HG03558 (cell line): ENCODE measurements at regions not wholly inside any gene's neighbourhood (a gene's known extent, or its start where the extent isn't known, plus 50 kb on each side); places are given as distances from the start of the nearest gene placed in this dataset.
"Not testable (repeated sequence)": the region's sequence is repeated elsewhere in the genome, so short reads cannot be mapped to it uniquely, and the experiment has no call there.

ENCODE experiments used
- ATAC-seq: cut with Tn5 transposase; IDR thresholded peaks from one replicate; pipeline ENCODE4 v1.9.1; 2021; ENCODE audit warnings: moderate number of reproducible peaks; ENCODE audit not compliant: unreplicated experiment; ENCODE audit errors: extremely low read depth

DNA sequence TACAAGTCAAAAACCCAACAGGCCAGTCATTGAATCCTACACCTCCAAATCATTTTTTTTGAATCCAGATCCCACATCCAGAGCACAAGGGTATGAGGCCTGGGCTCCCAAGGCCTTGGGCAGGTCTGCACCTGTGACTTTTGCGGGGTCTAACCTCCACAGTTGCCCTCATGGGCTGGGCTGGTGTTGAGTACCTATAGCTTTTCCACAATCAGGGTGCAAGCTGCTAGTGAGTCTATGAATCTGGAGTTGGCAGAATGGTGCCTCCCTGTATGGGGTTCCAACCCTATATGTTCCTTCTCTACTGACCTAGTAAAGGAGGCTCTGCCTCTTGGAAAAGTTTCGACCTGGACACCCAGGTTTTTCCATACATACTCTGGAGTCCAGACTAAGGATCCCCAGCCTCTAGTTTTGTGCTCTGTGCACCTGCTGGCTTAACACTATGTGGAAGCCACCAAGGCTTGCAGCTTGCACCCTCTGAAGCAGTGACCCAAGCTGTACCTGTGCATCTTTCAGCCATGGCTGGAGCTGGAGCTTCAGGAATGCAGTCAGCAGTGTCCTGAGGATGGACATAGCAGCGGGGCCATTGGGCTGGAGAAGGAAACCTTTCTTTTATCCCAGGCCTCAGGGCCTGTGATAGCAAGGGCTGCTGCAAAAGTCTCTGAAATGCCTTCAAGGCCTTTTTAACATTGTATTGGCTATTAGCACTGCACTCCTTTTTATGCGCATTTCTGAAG is 233.6 kb downstream of the CWH43 start:
- ATAC-seq: not testable (repeated sequence)

DNA sequence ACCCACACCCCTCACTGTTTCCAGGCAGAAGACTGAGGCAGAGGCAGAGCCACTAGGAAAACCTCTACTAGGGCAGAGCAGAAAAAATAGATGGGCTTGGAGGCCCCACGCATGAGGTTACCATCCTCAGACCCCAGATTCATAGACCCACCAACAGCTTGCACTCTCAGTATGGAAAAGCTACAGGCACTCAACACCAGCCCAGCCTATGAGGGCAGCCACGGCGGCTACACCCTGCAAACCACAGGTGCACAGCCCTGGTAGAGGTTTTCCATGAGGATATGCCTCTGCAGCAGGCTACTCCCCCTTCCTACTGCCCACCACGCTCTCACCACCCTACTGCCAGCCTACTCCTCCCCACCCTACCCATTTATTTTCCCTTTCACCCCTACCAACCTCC is 235.1 kb downstream of the CWH43 start:
- no peak for ATAC-seq

DNA sequence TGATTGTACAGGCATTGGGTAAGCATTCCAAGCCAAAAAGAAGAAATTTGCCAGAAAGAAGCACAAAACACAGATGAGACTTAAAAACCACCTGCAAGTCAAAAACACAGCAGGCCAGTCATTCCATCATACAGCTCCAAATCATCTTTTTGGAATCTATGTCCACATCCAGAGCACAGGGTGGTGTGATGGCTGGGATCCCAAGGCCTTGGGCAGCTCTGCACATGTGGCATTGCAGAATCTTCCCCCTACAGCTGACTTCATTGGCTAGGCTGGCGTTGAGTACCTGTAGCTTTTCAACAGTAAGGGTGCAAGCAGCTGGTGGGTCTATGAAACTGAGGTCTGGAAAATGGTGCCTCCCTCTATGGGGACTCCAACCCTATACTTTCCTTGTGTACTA is 236.7 kb downstream of the CWH43 start:
- not testable (repeated sequence) for ATAC-seq

DNA sequence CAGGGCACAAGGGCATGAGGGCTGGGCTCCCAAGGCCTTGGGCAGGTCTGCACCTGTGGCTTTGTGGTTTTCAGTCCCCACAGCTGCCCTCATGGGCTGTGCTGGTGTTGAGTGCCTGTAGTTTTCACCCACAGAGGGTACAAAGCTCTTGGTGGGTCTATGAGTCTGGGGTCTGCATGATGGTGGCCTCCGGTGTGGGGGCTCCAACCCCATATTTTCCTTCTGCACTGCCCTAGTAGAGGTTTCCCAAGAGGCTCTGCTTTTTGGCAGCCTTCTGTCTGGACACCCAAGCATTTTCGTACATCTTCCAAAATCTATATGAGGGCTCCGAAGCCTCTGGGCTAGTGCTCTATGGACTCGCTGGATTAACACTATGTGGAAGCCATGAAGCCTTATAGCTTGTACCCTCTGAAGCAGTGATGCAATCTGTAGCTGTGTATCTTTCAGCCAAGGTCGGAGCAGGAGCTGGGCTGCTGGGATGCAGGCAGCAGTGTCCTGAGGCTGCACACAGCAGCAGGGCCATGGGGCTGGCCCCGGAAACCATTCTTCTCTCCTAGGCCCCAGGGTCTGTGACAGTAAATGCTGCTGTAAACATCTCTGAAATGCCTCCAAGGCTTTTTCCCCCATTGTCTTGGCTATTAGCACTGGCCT is 240.3 kb downstream of the CWH43 start:
- not testable (repeated sequence) for ATAC-seq

DNA sequence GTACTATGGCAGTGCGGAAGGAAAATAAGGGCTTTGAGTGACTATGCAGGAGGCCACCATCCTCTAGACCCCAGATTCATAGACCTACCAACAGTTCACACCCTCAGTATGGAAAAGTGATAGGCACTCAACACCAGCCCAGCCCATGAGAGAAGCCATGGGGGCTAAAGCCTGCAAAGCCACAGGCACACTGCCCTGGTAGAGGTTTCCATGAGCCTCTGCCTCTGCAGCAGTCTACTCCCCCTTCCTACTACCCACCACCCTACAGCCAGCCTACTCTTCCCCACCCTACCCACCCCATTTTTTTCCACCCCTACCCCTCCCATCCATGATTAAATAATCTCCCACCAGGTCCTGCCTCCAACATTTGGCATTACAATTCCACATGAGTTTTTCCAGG is 241.9 kb downstream of the CWH43 start:
- not testable (repeated sequence) for ATAC-seq

DNA sequence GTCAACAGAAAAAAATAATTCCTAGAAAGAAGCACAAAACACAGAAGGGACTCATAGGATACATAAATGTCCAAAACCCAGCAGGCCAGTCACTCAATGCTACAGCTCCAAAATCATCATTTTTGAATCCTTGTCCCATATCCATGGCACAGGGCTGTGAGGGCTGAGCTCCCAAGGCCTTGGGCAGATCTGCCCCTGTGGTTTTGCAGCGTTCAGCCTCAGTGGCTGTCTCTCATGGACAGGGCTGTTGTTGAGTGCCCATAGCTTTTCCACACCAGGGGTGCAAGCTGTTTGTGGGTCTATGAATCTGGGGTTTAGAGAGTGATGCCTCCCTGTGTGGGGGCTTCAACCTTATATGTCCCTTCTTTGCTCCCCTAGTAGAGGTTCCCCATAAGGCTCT is 243.2 kb downstream of the CWH43 start:
- not testable (repeated sequence) for ATAC-seq

DNA sequence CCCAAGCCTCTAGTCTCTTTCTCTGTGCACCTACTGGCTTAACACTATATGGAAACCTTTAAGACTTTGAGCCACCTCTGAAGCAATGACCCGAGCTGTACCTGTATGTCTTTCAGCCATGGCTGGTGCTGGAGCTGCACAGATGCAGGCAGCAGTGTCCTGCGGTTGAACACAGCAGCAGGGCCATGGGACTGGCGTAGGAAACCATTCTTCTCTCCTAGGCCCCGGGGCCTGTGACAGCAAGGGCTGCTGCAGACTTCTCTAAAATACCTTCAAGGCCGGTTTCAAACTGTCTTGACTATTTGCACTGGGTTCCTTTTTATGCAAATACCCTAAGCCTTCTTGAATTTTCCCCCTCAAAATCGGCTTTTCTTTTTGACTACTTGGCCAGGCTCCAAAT is 243.6 kb downstream of the CWH43 start:
- ATAC-seq: not testable (repeated sequence)

DNA sequence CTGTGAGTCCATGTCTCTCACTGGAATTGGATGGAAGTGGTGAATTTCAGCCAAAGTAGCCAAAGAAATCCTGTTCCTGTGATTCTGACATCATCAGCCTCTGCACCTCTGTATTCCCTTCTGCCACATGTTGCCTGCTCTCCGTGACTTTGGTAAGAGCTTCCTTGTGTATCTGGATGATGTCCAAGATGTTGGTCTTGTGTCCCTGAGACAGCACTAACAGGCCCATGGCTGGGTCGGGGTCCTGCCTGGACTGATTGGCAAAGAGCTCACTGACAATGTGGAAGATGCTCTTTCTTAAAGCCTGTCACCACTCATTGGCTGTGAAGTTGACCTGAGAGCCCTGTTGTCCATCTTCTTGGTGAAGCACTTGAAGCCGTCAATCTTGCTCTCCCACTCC is 247.3 kb downstream of the CWH43 start:
- ATAC-seq: not testable (repeated sequence)

DNA sequence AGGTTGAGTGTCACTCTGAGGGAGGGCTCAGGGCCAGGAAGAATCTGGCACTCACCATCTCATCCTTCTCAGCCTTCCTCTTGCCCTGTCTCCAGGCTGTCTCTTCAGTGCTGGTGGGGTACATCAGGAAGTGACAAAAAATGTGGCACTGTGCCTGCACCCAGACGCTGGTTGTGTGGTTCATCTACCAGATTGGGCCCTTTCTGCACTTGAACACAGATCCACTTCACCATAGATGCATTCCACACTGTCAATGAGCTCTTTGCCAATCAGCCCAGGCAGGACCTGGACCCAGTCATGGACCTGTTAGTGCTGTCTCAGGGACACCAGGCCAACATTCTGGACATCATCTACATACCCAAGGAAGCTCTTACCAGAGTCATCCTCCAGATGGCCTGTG is 247.7 kb downstream of the CWH43 start:
- not testable (repeated sequence) for ATAC-seq

DNA sequence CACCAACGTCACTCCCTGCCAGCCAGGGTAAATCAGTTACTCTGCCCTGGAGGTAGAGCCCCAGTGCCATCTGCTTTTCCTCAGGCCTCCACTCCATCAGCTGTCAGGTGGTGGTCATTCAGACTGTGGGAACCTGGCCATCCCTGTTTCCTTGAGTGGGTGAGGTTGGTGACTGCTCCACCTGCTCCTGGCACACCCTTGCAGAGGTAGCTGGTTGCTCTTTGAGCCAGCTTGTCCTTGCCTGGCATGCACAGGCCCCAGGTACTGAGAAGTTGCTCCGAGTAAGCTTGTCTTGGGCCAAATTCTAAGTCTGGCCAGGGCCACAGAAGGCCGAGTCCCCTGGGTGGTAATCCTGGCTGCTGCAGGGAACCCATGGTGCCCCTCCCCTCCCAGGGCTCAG is 248.3 kb downstream of the CWH43 start:
- not testable (repeated sequence) for ATAC-seq

DNA sequence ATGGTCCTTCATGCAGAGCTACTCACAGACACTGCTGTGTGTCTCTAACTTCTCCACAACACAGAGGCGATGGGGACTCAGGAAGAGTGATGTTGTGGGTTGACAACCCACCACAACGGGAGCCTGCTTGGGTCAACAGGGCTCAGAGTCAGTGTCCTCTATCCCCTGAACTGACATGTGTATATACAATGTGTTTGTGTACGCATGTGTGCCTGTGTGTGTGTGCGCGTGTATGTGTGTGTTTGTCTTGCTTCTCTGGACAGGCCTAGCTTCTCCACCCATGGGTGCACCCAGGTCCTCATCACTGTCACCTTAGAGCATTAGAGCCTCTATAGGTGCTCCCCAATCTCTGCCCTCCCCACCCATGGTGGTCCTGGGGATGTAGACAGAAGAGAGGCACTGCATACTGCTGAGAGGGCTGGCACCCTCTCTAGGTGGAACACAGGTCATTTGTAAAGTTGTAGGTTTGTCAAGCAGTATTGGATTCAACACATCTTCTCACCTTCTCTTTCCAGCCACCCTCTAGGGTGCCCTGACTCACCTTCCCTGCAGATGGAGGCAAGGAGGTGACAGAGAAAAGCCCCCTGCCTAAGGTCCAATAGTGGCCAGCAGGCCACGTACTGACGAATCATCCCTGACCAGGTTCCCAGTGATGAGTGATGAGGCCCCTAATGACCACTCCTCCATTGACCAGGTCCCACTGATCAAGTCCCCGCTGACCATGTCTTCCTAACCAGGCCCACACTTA is 249.5 kb downstream of the CWH43 start:
- ATAC-seq: not testable (repeated sequence)

DNA sequence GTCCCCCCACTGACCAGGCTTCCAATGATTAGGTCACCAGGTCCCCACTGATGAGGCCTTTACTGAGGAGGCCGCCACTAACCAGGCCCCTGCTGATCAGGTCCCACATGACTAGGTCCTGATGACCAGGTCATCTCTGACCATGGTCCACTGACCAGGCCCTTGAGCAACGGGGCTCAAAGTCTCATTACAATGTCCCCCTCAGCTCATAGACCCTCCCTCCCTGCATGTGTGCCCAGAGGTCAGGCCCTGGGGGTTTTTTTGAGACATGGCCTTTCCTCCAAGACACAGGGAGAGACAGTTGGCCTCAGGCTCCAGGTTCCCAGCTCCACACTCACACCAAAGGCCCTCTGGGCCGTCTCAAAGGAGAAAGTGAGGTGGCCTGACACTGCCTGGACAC is 250.4 kb downstream of the CWH43 start:
- ATAC-seq: not testable (repeated sequence)

DNA sequence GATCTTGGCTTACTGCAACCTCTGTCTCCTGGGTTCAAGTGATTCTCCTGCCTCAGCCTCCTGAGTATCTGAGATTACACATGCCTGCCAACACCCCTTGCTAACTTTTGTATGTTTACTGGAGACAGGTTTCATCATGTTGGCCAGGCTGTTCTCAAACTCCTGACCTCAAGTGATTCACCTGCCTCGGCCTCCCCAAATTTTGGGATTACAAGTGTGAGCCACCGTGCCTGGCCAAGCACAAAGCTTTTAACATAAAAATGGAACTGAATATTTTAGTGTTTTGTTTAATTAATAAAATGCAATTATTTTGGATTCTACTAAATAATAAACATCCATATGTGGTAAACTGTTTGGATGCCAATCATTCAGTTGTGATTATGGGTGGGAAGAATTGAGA is 255.2 kb downstream of the CWH43 start:
- ATAC-seq: not testable (repeated sequence)

DNA sequence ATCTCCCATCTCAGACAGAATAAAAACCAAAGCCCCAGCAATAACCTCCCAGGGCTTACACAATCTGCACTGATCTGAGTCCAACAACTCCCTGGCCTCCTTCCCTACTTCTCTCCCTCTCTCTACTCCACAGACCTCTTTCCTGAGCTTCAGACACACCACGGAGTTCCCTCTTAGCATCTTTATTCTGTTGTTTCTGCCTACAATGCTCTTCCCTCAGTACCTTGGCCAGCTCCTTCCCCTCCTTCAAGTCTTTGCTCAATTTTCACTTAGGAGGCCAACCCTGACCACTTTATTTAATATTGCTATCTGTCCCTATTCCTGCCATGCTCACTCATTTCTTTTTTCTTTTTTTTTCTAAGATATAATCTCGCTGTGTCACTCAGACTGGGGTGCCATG is 276.7 kb downstream of the CWH43 start:
- not testable (repeated sequence) for ATAC-seq

DNA sequence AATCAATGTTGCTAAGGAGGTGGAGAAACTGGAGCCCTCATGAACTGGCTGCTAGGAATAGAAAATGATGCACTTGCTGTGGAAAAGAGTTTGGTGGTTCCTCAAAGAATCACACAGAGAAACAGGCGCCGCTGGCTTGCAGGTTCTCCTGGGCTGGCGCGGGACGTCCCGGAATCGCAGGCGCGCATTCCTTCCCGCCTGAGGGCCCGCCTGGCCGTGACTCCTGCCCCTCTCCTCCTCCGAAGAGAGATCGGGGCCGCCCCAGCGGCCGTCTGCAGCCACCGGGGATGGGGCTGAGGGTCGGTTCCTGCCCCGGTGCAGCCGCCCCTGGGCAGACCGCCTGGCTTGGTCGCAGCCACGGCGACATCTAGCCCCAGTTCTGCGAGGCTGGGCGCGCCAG is 284.4 kb downstream of the CWH43 start:
- not testable (repeated sequence) for ATAC-seq

DNA sequence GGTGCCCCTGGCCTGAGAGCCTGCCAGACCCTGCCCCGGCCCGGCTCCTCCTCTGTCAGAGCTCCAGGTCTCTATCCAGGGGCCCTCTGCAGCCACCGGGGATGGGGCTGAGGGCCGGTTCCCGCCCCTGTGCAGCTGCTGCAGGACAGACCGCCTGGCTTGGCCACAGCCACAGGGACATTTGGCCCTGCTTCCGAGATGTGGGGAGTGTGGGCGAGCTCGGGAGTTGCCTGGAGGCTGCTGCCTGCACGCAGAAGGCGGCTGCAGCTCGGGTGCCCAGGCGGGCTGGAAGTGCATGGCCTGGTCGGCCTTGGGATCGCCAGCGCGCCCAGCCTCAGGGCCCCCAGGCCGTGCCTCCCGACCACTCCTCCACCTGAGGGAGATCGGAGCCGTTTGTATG is 284.8 kb downstream of the CWH43 start:
- ATAC-seq: not testable (repeated sequence)

DNA sequence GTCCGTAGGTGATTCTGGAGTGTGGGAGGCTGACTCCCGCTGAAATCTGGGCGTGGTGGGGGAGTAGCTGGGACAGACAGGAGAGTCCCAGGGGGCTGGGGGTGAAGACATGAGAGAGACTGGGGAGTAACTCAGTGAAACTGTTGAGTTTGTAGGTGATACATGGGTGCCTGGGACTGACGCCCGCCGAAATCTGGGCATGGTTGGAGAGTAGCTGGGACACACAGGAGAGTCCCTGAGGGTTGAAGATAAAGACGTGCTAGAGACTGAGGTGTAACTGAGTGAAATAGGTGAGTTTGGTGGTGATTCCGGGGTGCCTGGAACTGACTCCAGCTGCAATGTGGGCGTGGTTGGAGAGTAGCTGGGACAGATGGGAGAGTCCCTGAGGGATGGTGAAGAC is 299.8 kb downstream of the CWH43 start:
- not testable (repeated sequence) for ATAC-seq

DNA sequence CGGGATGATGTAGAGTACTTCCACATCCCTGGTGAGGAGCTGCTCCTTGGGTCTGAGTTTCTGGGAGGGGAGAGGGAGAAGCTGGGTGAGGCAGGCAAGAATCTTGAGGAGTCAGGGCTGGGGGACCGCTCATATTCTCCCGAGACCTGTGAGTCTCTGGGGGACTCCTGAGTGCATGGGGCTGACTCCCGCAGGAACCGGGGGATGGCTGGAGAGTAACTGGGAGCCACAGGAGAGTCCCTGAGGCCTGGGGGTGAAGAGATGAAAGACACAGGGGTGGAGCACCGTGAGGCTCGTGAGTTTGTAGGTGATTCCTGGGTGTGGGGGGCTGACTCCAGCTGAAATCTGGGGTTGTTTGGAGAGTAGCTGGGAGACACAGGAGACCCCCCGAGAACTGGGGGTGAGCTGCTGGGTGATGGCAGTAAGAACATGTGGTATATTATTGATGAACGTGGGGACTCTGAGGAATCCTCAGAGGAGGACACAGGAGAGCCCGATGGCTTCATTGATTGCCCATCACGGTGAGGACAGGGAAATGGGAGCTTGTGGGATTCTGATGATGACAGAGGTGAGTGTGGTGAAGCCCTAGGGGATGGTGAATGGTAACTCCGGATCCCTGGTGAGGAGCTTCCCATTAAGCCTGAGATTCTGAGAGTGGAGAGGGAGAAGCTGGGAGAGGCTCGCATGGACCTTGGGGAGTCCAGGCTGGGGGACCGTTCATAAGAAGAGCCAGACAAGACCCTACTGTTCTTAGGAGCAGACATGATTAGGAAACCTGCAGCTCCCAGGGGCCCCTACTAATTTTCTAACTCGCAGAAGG is 301.1 kb downstream of the CWH43 start:
- ATAC-seq: not testable (repeated sequence)

DNA sequence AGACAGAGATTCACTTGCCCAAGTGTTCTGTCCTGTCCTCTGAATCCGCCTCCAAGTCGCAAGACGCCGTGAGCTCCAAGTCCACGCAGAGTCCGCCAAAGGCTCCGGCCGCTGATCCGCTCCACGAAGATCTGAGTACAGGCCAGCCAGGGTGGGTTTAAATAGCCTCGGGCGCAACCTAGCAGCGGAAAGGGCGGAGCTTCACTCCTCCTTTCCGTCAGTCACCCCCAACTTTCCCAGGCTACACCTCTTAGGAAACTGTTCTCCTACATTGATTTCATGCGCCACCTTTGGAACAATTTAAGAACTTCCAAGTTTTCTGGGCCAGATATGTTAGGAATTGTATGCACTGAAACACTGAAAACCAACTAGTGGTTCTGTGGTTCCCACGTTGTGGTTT is 301.8 kb downstream of the CWH43 start:
- not testable (repeated sequence) for ATAC-seq

DNA sequence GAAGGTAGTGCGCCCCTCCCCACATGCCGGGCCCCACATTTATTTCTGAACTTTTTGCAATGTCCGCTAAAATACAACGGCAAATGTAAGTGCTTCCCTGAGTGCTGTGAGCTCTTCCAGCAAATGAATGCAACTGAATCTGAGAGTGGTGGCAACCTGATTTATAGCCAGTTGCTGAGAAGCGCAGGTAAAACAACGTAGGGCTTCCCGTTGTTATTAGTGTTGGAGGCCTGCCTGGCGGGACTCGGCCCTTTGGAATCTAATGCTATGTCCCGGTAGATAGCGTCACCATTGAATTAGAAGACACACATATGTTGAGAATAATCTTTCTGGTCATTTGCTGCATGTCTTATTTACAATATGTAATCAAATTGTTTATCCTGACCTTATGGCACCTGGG is 302.7 kb downstream of the CWH43 start:
- ATAC-seq: not testable (repeated sequence)
